DND-41 (cell line): ENCODE measurements at regions not wholly inside any gene's neighbourhood (a gene's known extent, or its start where the extent isn't known, plus 50 kb on each side); places are given as distances from the start of the nearest gene placed in this dataset.

Experiments used
- ATAC-seq: fragments of 200-7000 bp; cut with Tn5 transposase; 3 replicates; pipeline ENCODE4 v1.9.1; 2021; ENCODE audit warnings: low read depth; ENCODE audit not compliant: insufficient read depth
- DNase-seq: peaks from one replicate; pipeline ENCODE4 v3.0.0-alpha.2; 2020
- H2AFZ ChIP-seq: 2 replicates; pipeline ENCODE4 v1.6.0; 2012; ENCODE audit warnings: low read depth, low read length
- H3K27ac ChIP-seq: 2 replicates; pipeline ENCODE4 v1.5.1; 2012; ENCODE audit warnings: low read length, inconsistent platforms
- H3K27me3 ChIP-seq: fragments of 200-600 bp; sonication (generic); 2 replicates; pipeline ENCODE4 v1.6.0; 2012; ENCODE audit warnings: low read length, mild to moderate bottlenecking, inconsistent platforms; ENCODE audit not compliant: insufficient read depth, poor library complexity
- H3K36me3 ChIP-seq: 2 replicates; pipeline ENCODE4 v1.5.1; 2012; ENCODE audit warnings: low read length, inconsistent platforms; ENCODE audit not compliant: insufficient read depth
- H3K4me1 ChIP-seq: 2 replicates; pipeline ENCODE4 v1.5.1; 2012; ENCODE audit warnings: mild to moderate bottlenecking, low read length; ENCODE audit not compliant: insufficient read depth
- H3K4me2 ChIP-seq: 2 replicates; pipeline ENCODE4 v1.6.0; 2012; ENCODE audit warnings: mild to moderate bottlenecking, moderate library complexity, low read length, inconsistent platforms; ENCODE audit not compliant: insufficient read depth
- H3K4me3 ChIP-seq, 2 experiments: fragments of 200-600 bp in 1 of 2; shearing (Covaris generic) in 1 of 2; 2 replicates each; pipeline ENCODE4 v1.5.1; 2012 to 2016; ENCODE audit warnings: inconsistent platforms in 2 of 2, low read length in 2 of 2, mild to moderate bottlenecking in 2 of 2, low read depth in 1 of 2, moderate library complexity in 1 of 2
- H3K79me2 ChIP-seq: 2 replicates; pipeline ENCODE4 v1.6.0; 2012; ENCODE audit warnings: low read length, inconsistent platforms; ENCODE audit not compliant: insufficient read depth
- H3K9ac ChIP-seq: 2 replicates; pipeline ENCODE4 v1.6.0; 2012; ENCODE audit warnings: low read depth, mild to moderate bottlenecking, inconsistent platforms, low read length, moderate library complexity
- H3K9me3 ChIP-seq: 2 replicates; pipeline ENCODE4 v1.5.1; 2012; ENCODE audit warnings: low read length, moderate library complexity, mild to moderate bottlenecking, inconsistent platforms; ENCODE audit not compliant: insufficient read depth, severe bottlenecking
- H4K20me1 ChIP-seq: 2 replicates; pipeline ENCODE4 v1.6.0; 2012; ENCODE audit warnings: low read length; ENCODE audit not compliant: insufficient read depth
- EZH2 ChIP-seq: IDR thresholded peaks from 3 replicates; pipeline ENCODE4 v1.6.1; 2012; ENCODE audit warnings: borderline replicate concordance, low read depth, mild to moderate bottlenecking, moderate library complexity, low read length, inconsistent platforms; ENCODE audit not compliant: severe bottlenecking
- TF ChIP-seq, protein P1 (sequence below): IDR thresholded peaks from 2 replicates; pipeline ENCODE4 v1.5.1; 2012; ENCODE audit warnings: borderline replicate concordance, low read length, moderate library complexity, mild to moderate bottlenecking; ENCODE audit not compliant: poor library complexity, severe bottlenecking; ENCODE audit errors: extremely low read depth

DNA sequence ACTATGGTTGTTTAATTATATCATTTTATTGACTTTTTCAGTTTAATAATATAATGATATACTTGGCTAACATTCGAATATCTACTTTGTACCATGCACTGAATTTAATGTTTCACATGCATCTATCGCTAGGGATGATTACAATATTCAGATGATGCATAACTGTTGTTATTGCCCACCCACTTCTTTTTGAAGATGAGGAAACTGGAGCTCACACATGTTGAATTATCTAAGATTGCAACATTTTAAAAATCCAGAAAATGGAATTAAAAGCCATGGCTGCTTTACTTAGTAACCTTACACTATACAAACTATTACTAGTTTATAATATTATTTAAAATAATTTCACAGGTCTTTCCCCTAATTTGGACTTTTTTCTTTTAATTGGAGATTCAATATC, 171.7 kb downstream of the TLR4 start:
- no peak overlapping the region for H3K9ac ChIP-seq
- no peaks in the 10 kb centered on the region for H3K9me3 ChIP-seq
- H4K20me1 ChIP-seq, result no peaks in the 10 kb centered on the region
- ATAC-seq (no peak), DNase-seq (no peak)
- TF ChIP-seq, protein P1, sequence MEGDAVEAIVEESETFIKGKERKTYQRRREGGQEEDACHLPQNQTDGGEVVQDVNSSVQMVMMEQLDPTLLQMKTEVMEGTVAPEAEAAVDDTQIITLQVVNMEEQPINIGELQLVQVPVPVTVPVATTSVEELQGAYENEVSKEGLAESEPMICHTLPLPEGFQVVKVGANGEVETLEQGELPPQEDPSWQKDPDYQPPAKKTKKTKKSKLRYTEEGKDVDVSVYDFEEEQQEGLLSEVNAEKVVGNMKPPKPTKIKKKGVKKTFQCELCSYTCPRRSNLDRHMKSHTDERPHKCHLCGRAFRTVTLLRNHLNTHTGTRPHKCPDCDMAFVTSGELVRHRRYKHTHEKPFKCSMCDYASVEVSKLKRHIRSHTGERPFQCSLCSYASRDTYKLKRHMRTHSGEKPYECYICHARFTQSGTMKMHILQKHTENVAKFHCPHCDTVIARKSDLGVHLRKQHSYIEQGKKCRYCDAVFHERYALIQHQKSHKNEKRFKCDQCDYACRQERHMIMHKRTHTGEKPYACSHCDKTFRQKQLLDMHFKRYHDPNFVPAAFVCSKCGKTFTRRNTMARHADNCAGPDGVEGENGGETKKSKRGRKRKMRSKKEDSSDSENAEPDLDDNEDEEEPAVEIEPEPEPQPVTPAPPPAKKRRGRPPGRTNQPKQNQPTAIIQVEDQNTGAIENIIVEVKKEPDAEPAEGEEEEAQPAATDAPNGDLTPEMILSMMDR, result no peak
- TF ChIP-seq EZH2, result no peak
- no peaks in the 10 kb centered on the region for H3K4me1 ChIP-seq
- no peaks in the 10 kb centered on the region for H3K79me2 ChIP-seq
- no peak overlapping the region for H3K4me2 ChIP-seq
- no peak overlapping the region for H2AFZ ChIP-seq
- no peak overlapping the region for H3K4me3 ChIP-seq
- H3K27ac ChIP-seq, result no peak overlapping the region
- H3K27me3 ChIP-seq, result no peaks in the 10 kb centered on the region
- no peaks in the 10 kb centered on the region for H3K36me3 ChIP-seq

DNA sequence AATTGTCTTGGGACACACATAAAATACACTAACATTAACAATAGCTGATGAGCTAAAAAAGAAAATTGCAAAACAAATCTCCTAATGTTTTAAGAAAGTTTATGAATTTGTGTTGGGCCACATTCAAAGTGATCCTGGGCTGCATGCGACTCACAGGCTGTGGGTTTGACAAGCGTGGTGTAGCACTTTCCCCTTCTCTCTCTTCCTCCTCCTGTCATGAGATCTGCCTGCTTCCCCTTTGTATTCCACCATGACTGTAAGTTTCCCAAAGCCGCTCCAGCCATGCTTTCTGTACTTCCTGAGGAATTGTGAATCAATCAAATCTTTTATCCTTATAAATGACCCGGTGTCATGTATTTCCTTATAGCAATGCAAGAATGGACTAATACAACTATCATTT, 178.0 kb downstream of the TLR4 start:
- Histone ChIP-seq H3K36me3 (no peaks in the 10 kb centered on the region), H4K20me1 (no peaks in the 10 kb centered on the region), H3K9me3 (no peaks in the 10 kb centered on the region), H3K4me2 (no peak overlapping the region), H3K27me3 (no peaks in the 10 kb centered on the region), H3K9ac (no peak overlapping the region), H3K4me3 (no peak overlapping the region), H3K79me2 (no peaks in the 10 kb centered on the region), H2AFZ (no peak overlapping the region), H3K27ac (no peak overlapping the region), H3K4me1 (no peaks in the 10 kb centered on the region)
- TF ChIP-seq EZH2, result no peak
- TF ChIP-seq, protein P1, result no peak
- DNase-seq, result no peak
- ATAC-seq, result no peak

DNA sequence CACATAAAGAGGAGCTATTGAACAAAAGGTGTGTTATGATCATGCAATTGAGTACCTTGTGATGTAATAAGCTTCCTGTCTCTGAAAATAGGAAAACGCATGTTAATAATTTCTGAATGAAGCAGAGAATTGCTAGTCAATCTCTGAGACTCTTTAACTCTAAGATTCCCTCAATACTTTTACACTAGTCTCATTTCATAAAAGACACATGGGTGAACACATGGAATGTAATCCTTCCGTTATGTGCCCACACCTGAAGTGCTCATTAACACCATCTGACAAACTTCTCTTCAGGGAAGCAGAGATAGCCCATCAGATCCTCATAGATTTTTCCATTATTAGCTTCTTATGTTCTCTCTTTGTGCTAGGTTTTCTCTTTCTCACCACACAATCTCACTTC, 182.4 kb downstream of the TLR4 start:
- no peaks in the 10 kb centered on the region for H3K27me3 ChIP-seq
- no peaks in the 10 kb centered on the region for H4K20me1 ChIP-seq
- ATAC-seq (no peak), DNase-seq (no peak)
- no peaks in the 10 kb centered on the region for H3K36me3 ChIP-seq
- no peak overlapping the region for H3K27ac ChIP-seq
- no peaks in the 10 kb centered on the region for H3K9me3 ChIP-seq
- TF ChIP-seq, protein P1, result no peak
- no peak for TF ChIP-seq EZH2
- H3K9ac ChIP-seq, result no peak overlapping the region
- H3K4me1 ChIP-seq, result no peaks in the 10 kb centered on the region
- no peak overlapping the region for H2AFZ ChIP-seq
- no peak overlapping the region for H3K4me2 ChIP-seq
- H3K79me2 ChIP-seq, result no peaks in the 10 kb centered on the region
- no peak overlapping the region for H3K4me3 ChIP-seq

DNA sequence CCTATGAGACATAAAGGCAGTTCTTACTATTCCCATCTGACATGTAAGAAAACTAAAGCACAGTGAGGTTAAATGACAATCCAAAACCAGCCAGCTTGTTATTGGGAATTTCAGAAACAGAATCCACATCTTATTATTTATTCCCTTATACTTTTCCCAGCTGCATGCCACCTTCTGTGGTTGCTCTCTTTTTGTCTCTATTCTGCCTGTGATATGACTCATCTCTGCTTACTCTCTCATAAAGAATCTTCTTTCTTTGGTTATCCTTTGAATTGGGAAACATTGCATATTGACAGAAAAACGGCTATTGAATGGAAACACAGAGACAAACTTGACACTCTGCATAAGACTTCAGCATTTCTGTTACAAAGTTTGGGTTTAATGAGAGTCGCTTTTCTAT, 183.2 kb downstream of the TLR4 start:
- no peak overlapping the region for H2AFZ ChIP-seq
- H3K9me3 ChIP-seq, result no peaks in the 10 kb centered on the region
- H3K4me3 ChIP-seq, result no peak overlapping the region
- TF ChIP-seq EZH2, result no peak
- TF ChIP-seq, protein P1, result no peak
- no peak overlapping the region for H3K27ac ChIP-seq
- no peaks in the 10 kb centered on the region for H3K4me1 ChIP-seq
- no peaks in the 10 kb centered on the region for H3K27me3 ChIP-seq
- no peak for DNase-seq
- H4K20me1 ChIP-seq, result no peaks in the 10 kb centered on the region
- no peaks in the 10 kb centered on the region for H3K79me2 ChIP-seq
- ATAC-seq, result no peak
- no peak overlapping the region for H3K9ac ChIP-seq
- no peak overlapping the region for H3K4me2 ChIP-seq
- no peaks in the 10 kb centered on the region for H3K36me3 ChIP-seq
